ENCODE measurements at regions not wholly inside any gene's neighbourhood (a gene's known extent, or its start where the extent isn't known, plus 50 kb on each side); places are given as distances from the start of the nearest gene placed in this dataset.

DNA sequence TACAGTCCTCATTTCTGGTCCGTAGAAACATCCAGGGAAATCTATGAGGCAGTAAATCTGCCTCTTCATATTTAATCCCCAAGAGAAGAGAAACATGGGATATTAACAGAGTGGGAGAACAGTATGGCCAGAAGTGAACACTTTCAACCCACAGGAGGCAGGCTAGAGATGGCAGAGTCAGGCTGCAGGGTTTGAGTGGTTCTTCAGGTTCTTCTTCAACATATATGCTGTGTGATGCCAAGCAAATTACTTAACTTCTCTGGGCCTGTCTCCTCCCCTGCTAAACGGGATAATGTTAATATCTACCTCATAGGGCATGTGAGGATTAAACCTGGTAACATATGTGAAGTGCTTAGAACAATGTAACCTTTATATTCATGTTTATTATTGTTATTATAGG is 321.8 kb downstream of the PSAT1 start:
- H3K9me1 ChIP-seq (replicated peaks; ENCODE audit: control insufficient read depth, extremely low read depth, insufficient read depth, low read length): no peaks in the 10 kb centered on the region
- POLR2A ChIA-PET: no interaction called here
- H3K9ac ChIP-seq (replicated peaks; ENCODE audit: extremely low read depth, insufficient read depth, low read length): no peak overlapping the region
- TF ChIP-seq POLR2AphosphoS5 (IDR thresholded peaks at IDR 0.05; ENCODE audit: insufficient read depth, low read depth, low read length) (no peak), POLR2A (IDR thresholded peaks at IDR 0.05; ENCODE audit: low read depth, low read length) (no peak)
- TF ChIP-seq, protein P1, sequence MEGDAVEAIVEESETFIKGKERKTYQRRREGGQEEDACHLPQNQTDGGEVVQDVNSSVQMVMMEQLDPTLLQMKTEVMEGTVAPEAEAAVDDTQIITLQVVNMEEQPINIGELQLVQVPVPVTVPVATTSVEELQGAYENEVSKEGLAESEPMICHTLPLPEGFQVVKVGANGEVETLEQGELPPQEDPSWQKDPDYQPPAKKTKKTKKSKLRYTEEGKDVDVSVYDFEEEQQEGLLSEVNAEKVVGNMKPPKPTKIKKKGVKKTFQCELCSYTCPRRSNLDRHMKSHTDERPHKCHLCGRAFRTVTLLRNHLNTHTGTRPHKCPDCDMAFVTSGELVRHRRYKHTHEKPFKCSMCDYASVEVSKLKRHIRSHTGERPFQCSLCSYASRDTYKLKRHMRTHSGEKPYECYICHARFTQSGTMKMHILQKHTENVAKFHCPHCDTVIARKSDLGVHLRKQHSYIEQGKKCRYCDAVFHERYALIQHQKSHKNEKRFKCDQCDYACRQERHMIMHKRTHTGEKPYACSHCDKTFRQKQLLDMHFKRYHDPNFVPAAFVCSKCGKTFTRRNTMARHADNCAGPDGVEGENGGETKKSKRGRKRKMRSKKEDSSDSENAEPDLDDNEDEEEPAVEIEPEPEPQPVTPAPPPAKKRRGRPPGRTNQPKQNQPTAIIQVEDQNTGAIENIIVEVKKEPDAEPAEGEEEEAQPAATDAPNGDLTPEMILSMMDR (IDR thresholded peaks at IDR 0.05; ENCODE audit: extremely low read depth in 1 of 2, insufficient read depth in 1 of 2, low read depth in 1 of 2, low read length in 2 of 2): no peak
- H3K27me3 ChIP-seq (ENCODE audit: control insufficient read depth in 2 of 2, insufficient read depth in 2 of 2, low read length in 2 of 2): no peaks in the 10 kb centered on the region
- H3K4me3 ChIP-seq (replicated peaks in 1 of 3; ENCODE audit: insufficient read depth in 1 of 3, low read depth in 1 of 3, low read length in 3 of 3): no peak overlapping the region
- DNase-seq (ENCODE audit: low read depth, low spot score) (no peak), FAIRE-seq (no peak)
- H4K20me1 ChIP-seq (replicated peaks; ENCODE audit: control insufficient read depth, extremely low read depth, insufficient read depth, low read length): no peaks in the 10 kb centered on the region
- dilution Hi-C loops (cut with MboI; ENCODE audit: extremely low pct_ligation_motif_present, low sequenced_read_pairs): no loop called here
- no peak overlapping the region for H3K4me2 ChIP-seq (ENCODE audit: insufficient read depth, low read length)
- no peaks in the 10 kb centered on the region for H3K9me3 ChIP-seq (replicated peaks; ENCODE audit: control insufficient read depth, insufficient read depth, low read length)
- CTCF ChIA-PET: interaction anchor here (0.7 kb wide), 1 partner anchor 478 kb away, joined by 5 read pairs; no protein-coding TSS in a partner anchor
- no TSS peak for BruUV-seq (replicated peaks)
- intact Hi-C loops (cut with micrococcal nuclease): no loop called here
- no peaks in the 10 kb centered on the region for H3K79me2 ChIP-seq (ENCODE audit: control insufficient read depth, insufficient read depth, low read length)
- H3K36me3 ChIP-seq (ENCODE audit: control insufficient read depth in 2 of 2, extremely low read depth in 1 of 2, insufficient read depth in 2 of 2, low read length in 2 of 2): no peaks in the 10 kb centered on the region
- H3K4me1 ChIP-seq (ENCODE audit: control insufficient read depth, extremely low read depth, insufficient read depth, low read length): no peaks in the 10 kb centered on the region
- no peak overlapping the region for H2AFZ ChIP-seq (ENCODE audit: low read depth, low read length)
- H3K27ac ChIP-seq (ENCODE audit: insufficient read depth, low read depth, low read length): no peak overlapping the region

DNA sequence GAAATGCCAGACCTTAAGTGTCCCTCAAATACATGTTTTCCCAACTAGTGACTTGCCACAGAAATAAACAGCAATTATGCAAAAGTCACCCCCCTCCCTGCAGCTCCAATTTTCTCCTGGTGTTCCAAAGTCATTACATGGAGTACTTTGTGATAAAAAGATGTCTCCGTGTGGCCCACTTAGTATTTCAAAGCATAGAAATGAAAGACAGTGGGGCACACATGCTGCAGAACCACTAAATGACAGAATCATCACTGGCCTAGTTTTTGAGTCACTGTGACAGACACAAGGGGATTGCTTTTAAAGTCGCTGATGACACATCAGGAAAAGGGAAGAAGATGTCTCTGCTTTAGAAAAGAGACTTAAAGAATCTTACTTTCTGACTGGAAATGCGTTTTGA is 323.4 kb downstream of the PSAT1 start:
- H3K9me1 ChIP-seq (replicated peaks; ENCODE audit: control insufficient read depth, extremely low read depth, insufficient read depth, low read length): no peaks in the 10 kb centered on the region
- no TSS peak for BruUV-seq (replicated peaks)
- H3K9ac ChIP-seq (replicated peaks; ENCODE audit: extremely low read depth, insufficient read depth, low read length): no peak overlapping the region
- H3K4me1 ChIP-seq (ENCODE audit: control insufficient read depth, extremely low read depth, insufficient read depth, low read length): no peaks in the 10 kb centered on the region
- DNase-seq (ENCODE audit: low read depth, low spot score) (no peak), FAIRE-seq (no peak)
- no peaks in the 10 kb centered on the region for H3K9me3 ChIP-seq (replicated peaks; ENCODE audit: control insufficient read depth, insufficient read depth, low read length)
- ChIA-PET CTCF (no interaction called here), POLR2A (no interaction called here)
- no peaks in the 10 kb centered on the region for H4K20me1 ChIP-seq (replicated peaks; ENCODE audit: control insufficient read depth, extremely low read depth, insufficient read depth, low read length)
- H3K4me3 ChIP-seq (replicated peaks in 1 of 3; ENCODE audit: insufficient read depth in 1 of 3, low read depth in 1 of 3, low read length in 3 of 3): no peak overlapping the region
- no peaks in the 10 kb centered on the region for H3K79me2 ChIP-seq (ENCODE audit: control insufficient read depth, insufficient read depth, low read length)
- H3K36me3 ChIP-seq (ENCODE audit: control insufficient read depth in 2 of 2, extremely low read depth in 1 of 2, insufficient read depth in 2 of 2, low read length in 2 of 2): no peaks in the 10 kb centered on the region
- H2AFZ ChIP-seq (ENCODE audit: low read depth, low read length): no peak overlapping the region
- dilution Hi-C loops (cut with MboI; ENCODE audit: extremely low pct_ligation_motif_present, low sequenced_read_pairs) (no loop called here), intact Hi-C loops (cut with micrococcal nuclease) (no loop called here)
- H3K27ac ChIP-seq (ENCODE audit: insufficient read depth, low read depth, low read length): no peak overlapping the region
- no peak overlapping the region for H3K4me2 ChIP-seq (ENCODE audit: insufficient read depth, low read length)
- no peaks in the 10 kb centered on the region for H3K27me3 ChIP-seq (ENCODE audit: control insufficient read depth in 2 of 2, insufficient read depth in 2 of 2, low read length in 2 of 2)
- TF ChIP-seq, protein P1 (IDR thresholded peaks at IDR 0.05; ENCODE audit: extremely low read depth in 1 of 2, insufficient read depth in 1 of 2, low read depth in 1 of 2, low read length in 2 of 2): no peak
